ENCODE measurements at regions not wholly inside any gene's neighbourhood (a gene's known extent, or its start where the extent isn't known, plus 50 kb on each side); places are given as distances from the start of the nearest gene placed in this dataset.

DNA sequence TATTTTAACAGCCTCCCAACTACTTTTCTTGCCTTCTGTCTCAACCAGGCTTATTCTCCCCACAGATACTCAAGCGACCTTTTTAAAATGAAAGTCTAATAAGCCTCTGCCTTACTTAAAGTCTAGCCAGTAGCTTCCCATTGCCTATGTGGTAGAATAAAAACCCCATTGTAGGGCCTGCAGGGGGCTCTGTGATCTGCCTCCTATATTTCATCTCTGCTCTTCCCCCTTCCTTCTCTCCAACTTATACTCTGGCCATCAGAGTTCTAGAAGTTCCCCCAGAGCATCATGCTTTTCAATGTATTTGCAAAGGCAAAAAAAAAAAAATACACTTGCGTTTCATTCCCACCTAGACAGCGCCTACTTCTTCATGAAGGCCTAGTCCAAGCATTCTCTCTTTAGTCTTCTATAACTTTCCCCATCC lies 167.7 kb upstream of the ADO start:
- H3K36me3 Mint-ChIP-seq (ENCODE audit: low read depth): no peaks in the 10 kb centered on the region
- H3K4me3 Mint-ChIP-seq: no peak overlapping the region
- no peaks in the 10 kb centered on the region for H3K9me3 Mint-ChIP-seq
- peaks cover 11% of the 10 kb centered on the region for H3K27me3 Mint-ChIP-seq (ENCODE audit: low read depth, poor library complexity)
- DNase-seq: no peak
- no peaks in the 10 kb centered on the region for H3K4me1 Mint-ChIP-seq
- TF ChIP-seq, protein P1, sequence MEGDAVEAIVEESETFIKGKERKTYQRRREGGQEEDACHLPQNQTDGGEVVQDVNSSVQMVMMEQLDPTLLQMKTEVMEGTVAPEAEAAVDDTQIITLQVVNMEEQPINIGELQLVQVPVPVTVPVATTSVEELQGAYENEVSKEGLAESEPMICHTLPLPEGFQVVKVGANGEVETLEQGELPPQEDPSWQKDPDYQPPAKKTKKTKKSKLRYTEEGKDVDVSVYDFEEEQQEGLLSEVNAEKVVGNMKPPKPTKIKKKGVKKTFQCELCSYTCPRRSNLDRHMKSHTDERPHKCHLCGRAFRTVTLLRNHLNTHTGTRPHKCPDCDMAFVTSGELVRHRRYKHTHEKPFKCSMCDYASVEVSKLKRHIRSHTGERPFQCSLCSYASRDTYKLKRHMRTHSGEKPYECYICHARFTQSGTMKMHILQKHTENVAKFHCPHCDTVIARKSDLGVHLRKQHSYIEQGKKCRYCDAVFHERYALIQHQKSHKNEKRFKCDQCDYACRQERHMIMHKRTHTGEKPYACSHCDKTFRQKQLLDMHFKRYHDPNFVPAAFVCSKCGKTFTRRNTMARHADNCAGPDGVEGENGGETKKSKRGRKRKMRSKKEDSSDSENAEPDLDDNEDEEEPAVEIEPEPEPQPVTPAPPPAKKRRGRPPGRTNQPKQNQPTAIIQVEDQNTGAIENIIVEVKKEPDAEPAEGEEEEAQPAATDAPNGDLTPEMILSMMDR (IDR thresholded peaks at IDR 0.05): no peak
- no peak overlapping the region for H3K27ac Mint-ChIP-seq

DNA sequence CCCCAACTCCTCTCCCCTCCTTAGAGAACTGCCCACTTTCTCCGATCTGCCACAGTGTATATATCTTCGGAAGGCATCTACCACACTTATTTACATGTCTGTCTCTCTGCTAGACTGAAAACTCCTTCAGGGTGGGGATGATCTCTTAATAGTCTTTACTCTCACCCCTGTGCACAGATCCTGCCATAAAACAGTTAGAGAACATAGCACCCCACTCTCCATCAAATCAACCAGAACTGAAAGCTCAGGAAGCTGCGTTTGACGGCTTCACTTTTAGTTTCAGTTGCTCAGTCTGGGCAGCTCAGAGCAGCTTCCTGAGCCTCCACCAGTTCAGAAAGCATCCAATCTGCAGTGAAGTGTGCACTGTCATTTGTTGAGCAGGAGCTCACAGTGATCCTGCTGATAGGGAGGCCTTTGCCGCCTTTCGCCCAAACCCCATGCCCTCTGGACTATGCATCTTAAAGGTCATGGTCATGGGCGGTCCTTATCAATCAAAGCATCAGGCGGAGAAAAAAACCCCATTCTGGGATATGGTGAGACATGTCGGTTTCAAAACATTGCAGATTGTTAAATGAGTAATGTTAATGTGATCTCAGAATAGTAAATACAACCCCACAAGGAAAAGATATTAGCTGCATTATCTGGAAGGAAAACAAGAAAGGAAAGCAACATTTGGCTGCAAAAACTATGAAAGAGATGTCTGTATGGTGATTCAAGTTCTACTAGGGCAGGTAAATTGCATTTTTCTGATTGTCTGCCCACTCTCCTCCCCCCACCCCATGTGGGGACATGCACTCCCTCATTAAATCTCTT lies 167.1 kb upstream of the ADO start:
- Mint-ChIP-seq H3K4me3 (no peak overlapping the region), H3K36me3 (ENCODE audit: low read depth) (no peaks in the 10 kb centered on the region), H3K27ac (no peak overlapping the region), H3K4me1 (no peaks in the 10 kb centered on the region), H3K27me3 (ENCODE audit: low read depth, poor library complexity) (peaks cover 11% of the 10 kb centered on the region), H3K9me3 (no peaks in the 10 kb centered on the region)
- DNase-seq: no peak
- TF ChIP-seq, protein P1 (IDR thresholded peaks at IDR 0.05): no peak

DNA sequence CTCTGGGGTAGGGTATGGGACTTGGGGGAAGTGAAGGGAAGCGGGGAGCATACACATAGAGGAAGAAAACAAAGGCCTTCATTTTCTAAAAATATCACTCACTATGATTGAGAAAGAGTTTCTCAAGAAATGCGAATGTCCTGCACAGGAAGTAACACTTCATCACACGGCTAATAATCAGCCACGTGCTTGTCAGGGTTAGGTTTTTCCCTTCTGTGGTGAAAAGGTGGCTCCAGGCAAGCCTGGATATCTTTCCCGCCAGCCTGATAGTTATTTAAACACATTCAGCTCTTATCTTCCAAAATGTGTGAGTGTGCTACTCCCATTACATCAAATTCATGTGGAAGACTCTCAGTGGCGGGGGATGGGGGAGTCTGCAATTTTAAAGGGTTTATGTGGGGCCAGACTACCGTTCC lies 166.4 kb upstream of the ADO start:
- Mint-ChIP-seq H3K9me3 (no peaks in the 10 kb centered on the region), H3K36me3 (ENCODE audit: low read depth) (no peaks in the 10 kb centered on the region), H3K4me3 (no peak overlapping the region), H3K27me3 (ENCODE audit: low read depth, poor library complexity) (peaks cover 11% of the 10 kb centered on the region), H3K4me1 (no peaks in the 10 kb centered on the region), H3K27ac (peak overlapping the region; percentile 42)
- TF ChIP-seq, protein P1 (IDR thresholded peaks at IDR 0.05): no peak
- DNase-seq: no peak

DNA sequence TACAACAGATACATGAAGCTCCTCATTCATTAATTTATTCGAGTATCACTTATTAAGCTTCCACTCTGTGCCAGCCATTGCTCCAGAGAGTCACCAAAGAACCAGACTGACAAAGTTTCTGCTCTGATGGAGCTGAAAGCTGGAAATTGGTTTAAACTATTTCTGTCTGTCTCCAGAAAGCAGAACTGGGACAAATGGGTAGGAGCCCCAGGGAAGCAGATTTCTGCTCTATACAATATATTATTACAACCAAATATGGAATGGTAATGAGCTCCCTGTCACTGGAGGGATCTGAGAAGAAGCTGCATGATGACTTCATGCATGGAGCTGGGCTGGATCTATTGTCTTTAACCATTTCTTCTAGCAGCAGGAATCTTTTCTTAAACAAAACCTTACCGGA lies 165.4 kb upstream of the ADO start:
- no peak for DNase-seq
- TF ChIP-seq, protein P1 (IDR thresholded peaks at IDR 0.05): no peak
- no peaks in the 10 kb centered on the region for H3K4me1 Mint-ChIP-seq
- H3K9me3 Mint-ChIP-seq: no peaks in the 10 kb centered on the region
- no peak overlapping the region for H3K27ac Mint-ChIP-seq
- peaks cover 7% of the 10 kb centered on the region for H3K27me3 Mint-ChIP-seq (ENCODE audit: low read depth, poor library complexity)
- no peaks in the 10 kb centered on the region for H3K36me3 Mint-ChIP-seq (ENCODE audit: low read depth)
- no peak overlapping the region for H3K4me3 Mint-ChIP-seq

DNA sequence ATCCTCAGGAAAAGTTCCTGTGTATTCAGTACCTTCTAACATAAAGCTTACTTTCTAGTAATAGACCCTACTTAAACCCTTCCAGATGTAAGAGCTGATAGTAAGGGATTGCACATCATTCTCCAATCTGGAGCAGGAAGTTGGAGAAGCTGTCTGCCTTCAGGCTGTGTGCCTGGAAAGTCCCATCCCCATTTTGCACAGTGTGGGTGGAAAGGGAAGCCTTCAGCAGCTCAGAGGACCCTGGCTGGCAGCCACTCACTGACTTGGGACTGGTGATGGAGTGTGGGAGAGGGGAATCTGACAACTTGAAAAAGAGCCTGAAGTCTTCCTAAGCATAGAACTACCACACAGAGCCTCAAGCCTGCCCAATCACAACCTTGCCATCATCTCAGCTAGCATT lies 164.1 kb upstream of the ADO start:
- H3K4me3 Mint-ChIP-seq: no peak overlapping the region
- H3K27ac Mint-ChIP-seq: no peak overlapping the region
- H3K27me3 Mint-ChIP-seq (ENCODE audit: low read depth, poor library complexity): peaks cover 10% of the 10 kb centered on the region
- DNase-seq: no peak
- H3K4me1 Mint-ChIP-seq: no peaks in the 10 kb centered on the region
- no peaks in the 10 kb centered on the region for H3K9me3 Mint-ChIP-seq
- TF ChIP-seq, protein P1 (IDR thresholded peaks at IDR 0.05): no peak
- H3K36me3 Mint-ChIP-seq (ENCODE audit: low read depth): no peaks in the 10 kb centered on the region
